Stimulated activated CD8-positive, alpha-beta memory T cell treated with anti-CD3 and anti-CD28 coated beads, Interleukin-15, amount 100 ng/mL, for 1 hour (primary cell): ENCODE measurements at regions not wholly inside any gene's neighbourhood (a gene's known extent, or its start where the extent isn't known, plus 50 kb on each side); places are given as distances from the start of the nearest gene placed in this dataset.

ENCODE experiments used
- DNase-seq: peaks from one replicate; pipeline ENCODE4 v3.0.0-alpha.2; 2020; ENCODE audit warnings: low read depth

- no peak for DNase-seq
These were observed 460.5 kb upstream of the TRIB2 start for GRCh38 chr2:12256206-12256605.

GRCh38 chr2:12257476-12257875, 459.3 kb upstream of the TRIB2 start:
- DNase-seq, result no peak

GRCh38 chr2:12259493-12259892, 457.2 kb upstream of the TRIB2 start:
- DNase-seq, result no peak

- no peak for DNase-seq
These were observed 454.6 kb upstream of the TRIB2 start for GRCh38 chr2:12261986-12262680.

- DNase-seq, result no peak
These were observed 453.9 kb upstream of the TRIB2 start for GRCh38 chr2:12262681-12263436.

GRCh38 chr2:12263730-12264129, 453.0 kb upstream of the TRIB2 start:
- DNase-seq, result no peak

- no peak for DNase-seq
These were observed 452.6 kb upstream of the TRIB2 start for GRCh38 chr2:12264146-12264545.

GRCh38 chr2:12265646-12266045, 451.1 kb upstream of the TRIB2 start:
- no peak for DNase-seq

GRCh38 chr2:12267042-12267441, 449.7 kb upstream of the TRIB2 start:
- DNase-seq, result no peak

- no peak for DNase-seq
These were observed 447.4 kb upstream of the TRIB2 start for GRCh38 chr2:12269041-12269972.

GRCh38 chr2:12270876-12271588, 445.7 kb upstream of the TRIB2 start:
- no peak for DNase-seq

GRCh38 chr2:12271589-12271984, 445.1 kb upstream of the TRIB2 start:
- no peak for DNase-seq

- no peak for DNase-seq
These were observed 443.6 kb upstream of the TRIB2 start for GRCh38 chr2:12273111-12273510.

- no peak for DNase-seq
These were observed 442.1 kb upstream of the TRIB2 start for GRCh38 chr2:12274591-12274990.

GRCh38 chr2:12277241-12278034, 439.3 kb upstream of the TRIB2 start:
- no peak for DNase-seq

GRCh38 chr2:12278217-12278750, 438.5 kb upstream of the TRIB2 start:
- DNase-seq, result no peak

- DNase-seq, result no peak
These were observed 433.7 kb upstream of the TRIB2 start for GRCh38 chr2:12282780-12283695.

- DNase-seq, result no peak
These were observed 432.7 kb upstream of the TRIB2 start for GRCh38 chr2:12284037-12284436.

- no peak for DNase-seq
These were observed 432.2 kb upstream of the TRIB2 start for GRCh38 chr2:12284487-12284886.

- DNase-seq, result no peak
These were observed 430.4 kb upstream of the TRIB2 start for GRCh38 chr2:12286347-12286746.
